ENCODE measurements at regions not wholly inside any gene's neighbourhood (a gene's known extent, or its start where the extent isn't known, plus 50 kb on each side); places are given as distances from the start of the nearest gene placed in this dataset.

- intact Hi-C loops (cut with micrococcal nuclease; ENCODE audit: unreplicated experiment) = no loop called here
- no peak overlapping the region for H3K27ac ChIP-seq (ENCODE audit: low read length)
- ATAC-seq = no peak
- H3K4me1 ChIP-seq (ENCODE audit: control insufficient read depth, insufficient read depth, low read length) = no peaks in the 10 kb centered on the region
- H3K9me3 ChIP-seq (ENCODE audit: control insufficient read depth, insufficient read depth, low read depth, low read length) = no peaks in the 10 kb centered on the region
- H3K4me3 ChIP-seq (ENCODE audit: low read depth in 2 of 2, low read length in 2 of 2) = no peak overlapping the region
- DNase-seq (ENCODE audit: low read depth, low spot score) = no peak
- POLR2A ChIA-PET = no interaction called here
- TF ChIP-seq REST (IDR thresholded peaks at IDR 0.05; ENCODE audit: insufficient read depth in 1 of 2, low read depth in 2 of 2, low read length in 1 of 2) (no peak), CTCF (IDR thresholded peaks at IDR 0.05) (no peak), SIN3A (IDR thresholded peaks at IDR 0.05; ENCODE audit: borderline replicate concordance, insufficient read depth, low read depth, low read length) (no peak), TCF7L2 (IDR thresholded peaks at IDR 0.05; ENCODE audit: low read depth, low read length) (no peak)
- CTCF ChIA-PET = no interaction called here
- in situ Hi-C loops (cut with HindIII; ENCODE audit: low pct_unique_long_range_greater_than_20kb, low sequenced_read_pairs) = no loop called here
- no peaks in the 10 kb centered on the region for H3K36me3 ChIP-seq (ENCODE audit: control insufficient read depth, insufficient read depth, low read length)
- H3K27me3 ChIP-seq (ENCODE audit: control insufficient read depth, insufficient read depth, low read length) = no peaks in the 10 kb centered on the region; the same call in 1 of the 2 replicates
- BruUV-seq (replicated peaks) = no TSS peak
Measured at GRCh38 chr2:62382757-62383156, 123.2 kb downstream of the TMEM17 start.

GRCh38 chr2:62382122-62382521 is 123.9 kb downstream of the TMEM17 start:
- TF ChIP-seq TCF7L2 (IDR thresholded peaks at IDR 0.05; ENCODE audit: low read depth, low read length) = no peak
- no peak for TF ChIP-seq REST (IDR thresholded peaks at IDR 0.05; ENCODE audit: insufficient read depth in 1 of 2, low read depth in 2 of 2, low read length in 1 of 2)
- no peak for TF ChIP-seq POLR2AphosphoS5 (IDR thresholded peaks at IDR 0.05; ENCODE audit: low read depth, low read length)
- no peak for TF ChIP-seq CTCF (IDR thresholded peaks at IDR 0.05)
- TF ChIP-seq SIN3A (IDR thresholded peaks at IDR 0.05; ENCODE audit: borderline replicate concordance, insufficient read depth, low read depth, low read length) = no peak
- Histone ChIP-seq H3K27ac (ENCODE audit: low read length) (no peak overlapping the region), H3K4me3 (ENCODE audit: low read depth in 2 of 2, low read length in 2 of 2) (no peak overlapping the region), H3K27me3 (ENCODE audit: control insufficient read depth, insufficient read depth, low read length) (no peaks in the 10 kb centered on the region; the same call in 1 of the 2 replicates), H3K36me3 (ENCODE audit: control insufficient read depth, insufficient read depth, low read length) (no peaks in the 10 kb centered on the region), H3K4me1 (ENCODE audit: control insufficient read depth, insufficient read depth, low read length) (no peaks in the 10 kb centered on the region), H3K9me3 (ENCODE audit: control insufficient read depth, insufficient read depth, low read depth, low read length) (no peaks in the 10 kb centered on the region)
- in situ Hi-C loops (cut with HindIII; ENCODE audit: low pct_unique_long_range_greater_than_20kb, low sequenced_read_pairs) = no loop called here
- ATAC-seq (no peak), DNase-seq (ENCODE audit: low read depth, low spot score) (no peak)
- CTCF ChIA-PET = no interaction called here
- intact Hi-C loops (cut with micrococcal nuclease; ENCODE audit: unreplicated experiment) = no loop called here
- POLR2A ChIA-PET = no interaction called here
- no TSS peak for BruUV-seq (replicated peaks)

Measured in Panc1 (cell line).